AG09309 (cell line): ENCODE measurements at regions not wholly inside any gene's neighbourhood (a gene's known extent, or its start where the extent isn't known, plus 50 kb on each side); places are given as distances from the start of the nearest gene placed in this dataset.

Experiments used
- DNase-seq: peaks from one replicate; pipeline ENCODE4 v3.0.0-alpha.2; 2010; ENCODE audit warnings: low read depth
- H3K4me3 ChIP-seq: 2 replicates; pipeline ENCODE4 v1.5.1; 2011; ENCODE audit warnings: mild to moderate bottlenecking, low read depth, low read length, moderate library complexity; ENCODE audit not compliant: control insufficient read depth
- CTCF ChIP-seq: IDR thresholded peaks from 2 replicates; pipeline ENCODE4 v1.5.1; 2011; ENCODE audit warnings: mild to moderate bottlenecking, low read depth, low read length, inconsistent platforms; ENCODE audit not compliant: insufficient read depth, control insufficient read depth; ENCODE audit errors: missing control alignments

- no peak overlapping the region for H3K4me3 ChIP-seq
- DNase-seq = no peak
- TF ChIP-seq CTCF = no peak
Observed at GRCh38 chr10:60728056-60728455, 50.2 kb upstream of the CDK1 start.

- DNase-seq = no peak
- H3K4me3 ChIP-seq = no peak overlapping the region
- TF ChIP-seq CTCF = no peak
Observed at GRCh38 chr10:60726257-60726656, 52.0 kb upstream of the CDK1 start.

- TF ChIP-seq CTCF = no peak
- no peak overlapping the region for H3K4me3 ChIP-seq
- no peak for DNase-seq
Observed at GRCh38 chr10:60722623-60723022, 55.7 kb upstream of the CDK1 start.

GRCh38 chr10:60719721-60720120 is 58.6 kb upstream of the CDK1 start:
- TF ChIP-seq CTCF = no peak
- DNase-seq = no peak
- H3K4me3 ChIP-seq = no peak overlapping the region

GRCh38 chr10:60718886-60719285 is 59.4 kb upstream of the CDK1 start:
- no peak for DNase-seq
- TF ChIP-seq CTCF = no peak
- H3K4me3 ChIP-seq = no peak overlapping the region

GRCh38 chr10:60717852-60718251 is 60.4 kb upstream of the CDK1 start:
- DNase-seq = no peak
- no peak overlapping the region for H3K4me3 ChIP-seq
- no peak for TF ChIP-seq CTCF

GRCh38 chr10:60714233-60714632 is 64.0 kb upstream of the CDK1 start:
- H3K4me3 ChIP-seq = no peak overlapping the region
- DNase-seq = no peak
- TF ChIP-seq CTCF = no peak
